EH (cell line): ENCODE measurements at regions not wholly inside any gene's neighbourhood (a gene's known extent, or its start where the extent isn't known, plus 50 kb on each side); places are given as distances from the start of the nearest gene placed in this dataset.

Experiments used
- DNase-seq: peaks from one replicate; pipeline ENCODE4 v3.0.0-alpha.2; 2015; ENCODE audit warnings: low read depth

GRCh38 chr5:89989776-89990175, 419.8 kb downstream of the CETN3 start:
- no peak for DNase-seq

GRCh38 chr5:89988998-89989655, 420.4 kb downstream of the CETN3 start:
- DNase-seq: no peak

GRCh38 chr5:89988129-89988810, 421.3 kb downstream of the CETN3 start:
- no peak for DNase-seq

- DNase-seq: no peak
Observed at GRCh38 chr5:89983216-89983615, 426.3 kb downstream of the CETN3 start.

- DNase-seq: no peak
Observed at GRCh38 chr5:89981878-89982773, 427.4 kb downstream of the CETN3 start.

GRCh38 chr5:89981021-89981420, 428.5 kb downstream of the CETN3 start:
- no peak for DNase-seq

GRCh38 chr5:89973516-89973915, 436.0 kb downstream of the CETN3 start:
- DNase-seq: no peak

- DNase-seq: no peak
Observed at GRCh38 chr5:89972901-89973300, 436.7 kb downstream of the CETN3 start.

- DNase-seq: no peak
Observed at GRCh38 chr5:89968958-89969381, 440.6 kb downstream of the CETN3 start.

GRCh38 chr5:89967771-89968444, 441.6 kb downstream of the CETN3 start:
- peak; percentile 14 for DNase-seq

GRCh38 chr5:89956838-89957237, 452.7 kb downstream of the CETN3 start:
- DNase-seq: no peak

GRCh38 chr5:89954916-89955315, 454.6 kb downstream of the CETN3 start:
- no peak for DNase-seq

- DNase-seq: no peak
Observed at GRCh38 chr5:89951876-89952275, 457.7 kb downstream of the CETN3 start.

- no peak for DNase-seq
Observed at GRCh38 chr5:89950234-89950633, 459.3 kb downstream of the CETN3 start.

- DNase-seq: no peak
Observed at GRCh38 chr5:89948977-89949376, 460.6 kb downstream of the CETN3 start.

GRCh38 chr5:89946916-89947315, 462.6 kb downstream of the CETN3 start:
- DNase-seq: no peak

- DNase-seq: no peak
Observed at GRCh38 chr5:89946508-89946907, 463.0 kb downstream of the CETN3 start.

- DNase-seq: no peak
Observed at GRCh38 chr5:89942171-89942570, 467.4 kb downstream of the CETN3 start.

- DNase-seq: no peak
Observed at GRCh38 chr5:89936576-89936975, 473.0 kb downstream of the CETN3 start.

GRCh38 chr5:89934069-89934468, 475.5 kb downstream of the CETN3 start:
- DNase-seq: no peak

GRCh38 chr5:89932771-89933181, 476.8 kb downstream of the CETN3 start:
- DNase-seq: no peak
